Vagina (tissue), 2 donors: ENCODE measurements at regions not wholly inside any gene's neighbourhood (a gene's known extent, or its start where the extent isn't known, plus 50 kb on each side); places are given as distances from the start of the nearest gene placed in this dataset.

Source experiments
- DNase-seq, 2 donors: peaks; one replicate each; pipeline ENCODE4 v3.0.0-alpha.2; 2017; ENCODE audit errors: extremely low spot score in 2 of 2
- H3K27ac ChIP-seq: fragments of 200-600 bp; sonication (generic); one replicate; pipeline ENCODE4 v1.5.1; 2019
- H3K27me3 ChIP-seq: fragments of 200-600 bp; sonication (generic); one replicate; pipeline ENCODE4 v1.5.1; 2019
- H3K36me3 ChIP-seq, 2 donors: fragments of 200-600 bp; sonication (generic); one replicate each; pipeline ENCODE4 v1.5.1; 2017 to 2019
- H3K4me1 ChIP-seq: fragments of 200-600 bp; sonication (generic); one replicate; pipeline ENCODE4 v1.5.1; 2019
- H3K4me3 ChIP-seq, 2 donors: fragments of 200-600 bp; sonication (generic); 1 replicate in 1 of 2; 2 replicates in 1 of 2; pipeline ENCODE4 v1.5.1; 2016 to 2019
- H3K9me3 ChIP-seq: fragments of 200-600 bp; sonication (generic); one replicate; pipeline ENCODE4 v1.5.1; 2019
- CTCF ChIP-seq, 3 experiments: fragments of 450-650 bp in 2 of 3; fragments of 200-600 bp in 1 of 3; sonication (generic) in 1 of 3; IDR thresholded peaks; one replicate each; pipeline ENCODE4 v1.5.1; 2017 to 2019; ENCODE audit warnings: antibody characterized with exemption in 3 of 3, mild to moderate bottlenecking in 2 of 3, moderate library complexity in 2 of 3
- POLR2A ChIP-seq, 2 donors: fragments of 450-650 bp; IDR thresholded peaks; one replicate each; pipeline ENCODE4 v1.6.1; 2017; ENCODE audit warnings: antibody characterized with exemption in 2 of 2, mild to moderate bottlenecking in 2 of 2, moderate library complexity in 2 of 2
- POLR2AphosphoS5 ChIP-seq, 2 donors: sonication (generic); formaldehyde crosslinking; IDR thresholded peaks; one replicate each; pipeline ENCODE4 v1.9.0; 2017; ENCODE audit warnings: antibody characterized with exemption in 2 of 2, mild to moderate bottlenecking in 2 of 2, low read depth in 1 of 2; ENCODE audit not compliant: insufficient read depth in 1 of 2
- intact Hi-C: fragments of 100-400 bp; cut with DNase I; formaldehyde crosslinking; loops from one replicate; pipeline ENCODE4 v1.15.1; 2023

GRCh38 chr4:135227842-135228241 lies 1026.3 kb upstream of the PABPC4L start:
- H3K9me3 ChIP-seq, result no peaks in the 10 kb centered on the region
- H3K4me1 ChIP-seq, result no peaks in the 10 kb centered on the region

GRCh38 chr4:135225551-135225950 lies 1024.0 kb upstream of the PABPC4L start:
- intact Hi-C loops, result no loop called here
- no peaks in the 10 kb centered on the region for H3K27me3 ChIP-seq
- TF ChIP-seq CTCF (IDR thresholded peaks at IDR 0.05) (no peak), POLR2AphosphoS5 (IDR thresholded peaks at IDR 0.05; ENCODE audit: insufficient read depth in 1 of 2, low read depth in 1 of 2) (no peak), POLR2A (IDR thresholded peaks at IDR 0.05) (no peak)

More at GRCh38 chr4:135227842-135228241, 1026.3 kb upstream of the PABPC4L start:
- no peak overlapping the region for H3K27ac ChIP-seq
- intact Hi-C loops, result no loop called here
- H3K36me3 ChIP-seq, result no peaks in the 10 kb centered on the region
- no peak overlapping the region for H3K4me3 ChIP-seq
- TF ChIP-seq CTCF (IDR thresholded peaks at IDR 0.05) (no peak), POLR2A (IDR thresholded peaks at IDR 0.05) (no peak), POLR2AphosphoS5 (IDR thresholded peaks at IDR 0.05; ENCODE audit: insufficient read depth in 1 of 2, low read depth in 1 of 2) (no peak)
- no peak for DNase-seq
- no peaks in the 10 kb centered on the region for H3K27me3 ChIP-seq

GRCh38 chr4:135210341-135210740 lies 1008.8 kb upstream of the PABPC4L start:
- intact Hi-C loops, result no loop called here
- DNase-seq, result no peak
- TF ChIP-seq POLR2AphosphoS5 (IDR thresholded peaks at IDR 0.05; ENCODE audit: insufficient read depth in 1 of 2, low read depth in 1 of 2) (no peak), CTCF (IDR thresholded peaks at IDR 0.05) (no peak), POLR2A (IDR thresholded peaks at IDR 0.05) (no peak)

More at GRCh38 chr4:135225551-135225950, 1024.0 kb upstream of the PABPC4L start:
- H3K4me3 ChIP-seq, result no peak overlapping the region
- no peaks in the 10 kb centered on the region for H3K36me3 ChIP-seq
- no peaks in the 10 kb centered on the region for H3K9me3 ChIP-seq
- H3K4me1 ChIP-seq, result no peaks in the 10 kb centered on the region
- H3K27ac ChIP-seq, result no peak overlapping the region
- DNase-seq, result no peak

GRCh38 chr4:135207531-135207930 lies 1005.9 kb upstream of the PABPC4L start:
- Histone ChIP-seq H3K4me3 (no peak overlapping the region), H3K9me3 (no peaks in the 10 kb centered on the region), H3K4me1 (no peaks in the 10 kb centered on the region), H3K27ac (no peak overlapping the region), H3K27me3 (no peaks in the 10 kb centered on the region), H3K36me3 (no peaks in the 10 kb centered on the region)
- intact Hi-C loops, result no loop called here
- TF ChIP-seq CTCF (IDR thresholded peaks at IDR 0.05), result no peak
- no peak for TF ChIP-seq POLR2AphosphoS5 (IDR thresholded peaks at IDR 0.05; ENCODE audit: insufficient read depth in 1 of 2, low read depth in 1 of 2)
- no peak for TF ChIP-seq POLR2A (IDR thresholded peaks at IDR 0.05)
- no peak for DNase-seq

More at GRCh38 chr4:135210341-135210740, 1008.8 kb upstream of the PABPC4L start:
- Histone ChIP-seq H3K27ac (no peak overlapping the region), H3K4me3 (no peak overlapping the region), H3K36me3 (no peaks in the 10 kb centered on the region), H3K27me3 (no peaks in the 10 kb centered on the region), H3K9me3 (no peaks in the 10 kb centered on the region), H3K4me1 (no peaks in the 10 kb centered on the region)

- intact Hi-C loops, result no loop called here
- Histone ChIP-seq H3K27ac (no peak overlapping the region), H3K9me3 (no peaks in the 10 kb centered on the region), H3K27me3 (no peaks in the 10 kb centered on the region), H3K4me1 (no peaks in the 10 kb centered on the region), H3K4me3 (no peak overlapping the region), H3K36me3 (no peaks in the 10 kb centered on the region)
- no peak for DNase-seq
- TF ChIP-seq POLR2A (IDR thresholded peaks at IDR 0.05), result no peak
- TF ChIP-seq POLR2AphosphoS5 (IDR thresholded peaks at IDR 0.05; ENCODE audit: insufficient read depth in 1 of 2, low read depth in 1 of 2), result no peak
- no peak for TF ChIP-seq CTCF (IDR thresholded peaks at IDR 0.05)
These were observed 1002.7 kb upstream of the PABPC4L start for GRCh38 chr4:135204311-135204710.
